HG03135 (cell line): ENCODE measurements at regions not wholly inside any gene's neighbourhood (a gene's known extent, or its start where the extent isn't known, plus 50 kb on each side); places are given as distances from the start of the nearest gene placed in this dataset.

Experiments
- ATAC-seq: cut with Tn5 transposase; IDR thresholded peaks from one replicate; pipeline ENCODE4 v1.9.1; 2021; ENCODE audit warnings: mild to moderate bottlenecking, moderate library complexity; ENCODE audit not compliant: unreplicated experiment

- no peak for ATAC-seq
Measured at GRCh38 chr13:89751432-89751930, 1596.0 kb upstream of the MIR17HG start.

GRCh38 chr13:89752394-89752793 lies 1595.1 kb upstream of the MIR17HG start:
- ATAC-seq = no peak

DNA sequence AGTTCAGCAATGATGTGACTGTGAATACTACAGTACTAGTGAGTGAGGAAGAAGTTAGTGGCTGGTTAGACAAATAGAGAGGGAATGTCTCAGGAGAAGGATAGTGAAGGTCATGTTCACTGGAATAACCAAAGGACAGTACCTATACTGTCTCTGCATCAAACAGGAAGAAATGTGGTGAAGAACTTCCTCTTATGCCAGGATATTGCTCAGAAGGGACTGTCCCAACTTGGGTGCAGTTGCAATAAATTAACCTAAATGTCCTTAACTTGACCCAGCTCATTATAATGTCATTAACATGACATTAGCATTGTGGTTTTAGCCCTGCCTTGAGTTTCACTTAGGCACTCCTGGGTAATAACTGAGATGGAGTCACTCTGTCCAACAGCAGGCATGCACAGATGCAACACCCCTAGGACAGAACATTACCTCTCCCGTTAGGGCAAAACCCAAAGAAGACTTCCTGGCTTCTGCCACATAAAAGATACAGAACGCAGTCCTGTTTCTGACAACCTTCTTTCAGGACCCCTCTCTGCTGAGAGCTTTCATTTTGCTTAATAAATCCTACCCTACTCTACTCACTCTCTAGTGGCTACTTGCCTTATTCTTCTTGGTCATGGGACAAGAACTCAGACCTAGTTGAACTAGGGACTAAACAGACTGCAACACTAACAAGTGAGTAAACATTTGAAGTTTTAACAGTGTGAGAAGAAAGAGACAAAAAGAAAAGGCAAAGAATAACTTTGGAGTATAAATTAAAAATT lies 1591.6 kb upstream of the MIR17HG start:
- no peak for ATAC-seq

GRCh38 chr13:89763005-89763404 lies 1584.5 kb upstream of the MIR17HG start:
- no peak for ATAC-seq

DNA sequence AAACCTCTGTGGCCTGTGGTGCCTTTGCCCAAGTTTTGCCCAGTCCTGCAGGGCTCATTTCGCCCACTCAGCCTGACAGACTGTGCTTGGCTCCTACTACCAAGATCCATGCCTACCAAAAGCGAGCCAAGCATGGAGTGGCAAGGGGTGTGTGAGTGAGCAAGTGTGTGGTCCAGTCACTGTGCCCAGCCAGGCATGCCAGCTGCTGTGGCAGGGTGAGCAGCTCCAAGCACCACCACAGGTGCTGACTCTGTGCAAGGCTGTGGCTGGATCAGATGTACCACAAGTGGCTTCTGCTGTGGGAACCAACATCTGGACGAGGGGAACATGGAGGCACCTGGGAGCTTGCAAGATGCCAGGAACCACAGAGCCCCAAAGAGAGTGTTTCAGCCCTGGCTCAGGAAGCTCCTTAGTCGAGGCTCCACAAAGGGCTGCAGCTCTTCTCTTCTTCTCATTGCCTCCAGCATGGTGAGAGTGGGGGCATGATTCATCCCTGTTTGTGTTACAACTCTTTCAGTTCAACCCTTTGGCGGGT lies 1564.2 kb upstream of the MIR17HG start:
- ATAC-seq = no peak

- no peak for ATAC-seq
Measured at GRCh38 chr13:89784161-89784809, 1563.2 kb upstream of the MIR17HG start.

GRCh38 chr13:89786531-89786930 lies 1561.0 kb upstream of the MIR17HG start:
- no peak for ATAC-seq

DNA sequence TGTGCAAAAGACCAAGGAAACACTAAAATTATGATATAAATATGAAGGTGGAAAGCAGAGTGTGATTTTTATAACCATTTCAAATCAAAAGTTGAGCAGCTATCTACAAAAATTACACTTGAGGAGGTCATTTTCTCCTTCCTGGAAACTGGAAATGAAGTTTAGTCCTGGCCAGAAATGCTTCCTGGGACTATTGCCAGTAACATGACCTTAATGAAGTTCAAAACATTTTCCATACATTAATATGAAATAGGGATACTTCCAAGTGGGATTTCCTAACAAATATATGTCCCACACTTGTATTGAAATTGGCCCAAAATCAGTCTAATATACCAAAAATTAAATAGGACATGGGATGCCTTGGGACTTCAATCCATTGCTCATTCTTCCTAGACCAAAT lies 1556.8 kb upstream of the MIR17HG start:
- no peak for ATAC-seq

DNA sequence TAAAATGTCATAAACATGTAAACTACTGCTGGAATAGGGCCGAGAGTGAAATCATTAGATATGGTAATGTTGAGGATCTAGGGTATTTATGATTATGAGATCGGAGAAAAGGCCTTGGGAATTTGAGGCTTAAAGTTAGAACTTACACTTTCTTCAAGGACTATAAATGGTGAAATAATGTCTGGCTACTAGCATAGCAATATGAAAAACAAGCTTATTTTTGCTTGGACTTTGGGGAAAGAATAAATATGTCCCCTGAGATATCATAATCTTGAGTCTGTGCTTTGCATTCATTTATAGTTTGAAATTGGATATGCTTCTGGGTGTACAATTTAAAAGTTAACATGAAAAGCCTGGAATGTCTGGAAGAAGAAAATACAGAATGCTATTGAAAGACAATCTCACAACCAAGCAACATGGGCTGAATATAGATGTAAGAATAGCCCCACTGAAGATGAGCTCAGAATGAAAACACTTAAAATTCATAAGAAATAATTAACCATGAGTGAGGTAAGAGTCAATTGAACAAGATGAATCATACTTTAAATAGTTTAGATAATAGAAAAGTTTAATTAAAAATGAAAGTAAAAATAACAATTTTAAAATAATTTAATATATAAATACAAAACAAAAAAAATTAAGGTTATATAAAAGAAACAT lies 1555.4 kb upstream of the MIR17HG start:
- no peak for ATAC-seq

- ATAC-seq = no peak
Measured at GRCh38 chr13:89796196-89796595, 1551.3 kb upstream of the MIR17HG start.

GRCh38 chr13:89803839-89804238 lies 1543.6 kb upstream of the MIR17HG start:
- ATAC-seq = no peak

- ATAC-seq = no peak
Measured at GRCh38 chr13:89806594-89806993, 1540.9 kb upstream of the MIR17HG start.

DNA sequence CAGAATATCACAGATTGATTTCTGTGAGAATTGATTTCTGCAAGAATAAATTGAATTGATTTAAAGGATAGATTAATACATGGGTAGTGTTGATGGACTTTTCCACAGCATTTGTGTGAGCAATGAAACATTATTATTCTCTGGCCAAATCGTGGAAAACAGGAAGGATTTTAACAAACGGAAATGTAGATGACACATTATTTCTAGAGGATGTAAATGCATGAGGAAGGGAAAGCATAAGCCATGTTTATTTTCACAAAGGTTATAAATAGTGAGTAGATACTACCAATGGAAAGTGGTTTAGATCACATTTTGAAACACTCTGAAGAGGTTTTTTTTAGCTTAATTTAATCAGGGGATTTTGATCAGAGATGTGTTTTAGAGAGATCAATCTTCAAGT lies 1534.6 kb upstream of the MIR17HG start:
- ATAC-seq = no peak

DNA sequence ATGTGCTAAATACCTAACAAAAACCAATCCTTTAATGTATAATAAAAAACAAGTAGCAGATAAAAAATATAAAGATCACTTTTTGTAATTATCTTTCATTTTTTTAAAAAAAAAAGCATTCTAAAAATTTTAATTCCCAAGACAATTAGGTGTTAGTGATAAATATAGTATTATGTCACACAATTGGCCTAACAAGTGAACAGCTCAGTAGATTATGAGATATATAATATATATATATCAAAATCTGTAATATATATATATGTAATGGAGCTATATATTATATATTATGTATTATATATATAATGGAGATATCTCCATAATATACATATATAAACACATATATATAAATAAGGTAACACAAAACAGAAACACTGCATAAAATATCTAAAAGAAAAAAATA lies 1531.1 kb upstream of the MIR17HG start:
- no peak for ATAC-seq

- ATAC-seq = no peak
Measured at GRCh38 chr13:89822467-89822866, 1525.0 kb upstream of the MIR17HG start.

GRCh38 chr13:89827552-89827951 lies 1519.9 kb upstream of the MIR17HG start:
- ATAC-seq = no peak

GRCh38 chr13:89828506-89828905 lies 1519.0 kb upstream of the MIR17HG start:
- ATAC-seq = no peak

- ATAC-seq = no peak
Measured at GRCh38 chr13:89831157-89831556, 1516.3 kb upstream of the MIR17HG start.

DNA sequence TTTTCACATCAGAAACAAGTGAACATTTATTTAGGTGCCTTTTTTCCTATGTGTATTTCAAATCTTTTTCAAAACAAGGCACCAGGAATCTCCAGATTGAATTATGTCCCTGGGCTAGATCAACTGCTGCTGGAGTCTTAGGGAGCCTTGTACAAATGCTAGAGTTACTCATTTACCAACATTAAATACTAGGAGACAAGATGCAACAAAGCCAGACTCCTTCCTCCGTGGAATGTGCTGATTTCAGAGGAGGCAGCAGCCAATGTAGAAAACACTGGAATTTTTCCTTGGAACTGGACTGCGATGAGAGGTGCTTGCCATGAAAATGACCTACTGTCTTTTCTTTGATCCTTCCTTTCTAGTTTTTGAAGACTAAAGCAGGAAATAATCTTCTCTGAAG lies 1514.7 kb upstream of the MIR17HG start:
- ATAC-seq = no peak

DNA sequence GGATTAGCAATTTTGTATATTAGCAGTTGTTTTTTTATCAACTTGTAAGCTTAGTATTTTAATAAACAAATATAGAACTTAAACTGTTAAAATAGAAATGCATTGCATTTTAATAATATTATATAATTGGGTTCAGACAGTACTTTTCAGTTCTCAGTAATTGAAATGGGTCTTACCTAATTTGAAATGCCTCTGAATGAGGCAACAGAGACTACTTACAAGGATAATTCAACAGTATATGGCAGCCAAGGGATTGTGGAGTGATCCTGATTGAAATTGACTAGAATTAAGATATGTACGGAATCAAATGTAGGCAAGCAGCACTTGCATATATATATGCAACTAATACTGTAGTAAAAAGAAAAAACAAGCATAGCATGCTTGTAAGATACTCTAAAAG lies 1503.9 kb upstream of the MIR17HG start:
- no peak for ATAC-seq

DNA sequence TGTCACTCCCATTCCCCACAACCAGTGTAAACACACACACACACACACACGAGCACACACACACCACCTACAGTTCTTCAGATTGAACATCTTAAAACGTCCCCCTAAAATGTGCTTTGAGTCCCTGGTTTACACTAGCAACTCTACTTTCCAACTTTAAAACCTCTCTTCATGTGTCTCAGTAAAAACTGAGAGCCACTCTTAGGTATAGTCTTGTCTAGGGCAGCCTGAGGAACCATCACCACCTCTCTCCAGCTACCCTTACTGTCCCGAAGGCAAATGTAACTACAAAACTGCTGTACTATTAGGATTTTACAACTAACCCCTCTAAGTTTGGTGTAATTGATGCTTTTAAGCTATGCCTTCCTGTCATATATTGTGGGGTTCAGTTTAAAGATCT lies 1501.6 kb upstream of the MIR17HG start:
- ATAC-seq = no peak
